ENCODE measurements at regions not wholly inside any gene's neighbourhood (a gene's known extent, or its start where the extent isn't known, plus 50 kb on each side); places are given as distances from the start of the nearest gene placed in this dataset.
"Not testable (repeated sequence)": the region's sequence is repeated elsewhere in the genome, so short reads cannot be mapped to it uniquely, and the experiment has no call there.

DNA sequence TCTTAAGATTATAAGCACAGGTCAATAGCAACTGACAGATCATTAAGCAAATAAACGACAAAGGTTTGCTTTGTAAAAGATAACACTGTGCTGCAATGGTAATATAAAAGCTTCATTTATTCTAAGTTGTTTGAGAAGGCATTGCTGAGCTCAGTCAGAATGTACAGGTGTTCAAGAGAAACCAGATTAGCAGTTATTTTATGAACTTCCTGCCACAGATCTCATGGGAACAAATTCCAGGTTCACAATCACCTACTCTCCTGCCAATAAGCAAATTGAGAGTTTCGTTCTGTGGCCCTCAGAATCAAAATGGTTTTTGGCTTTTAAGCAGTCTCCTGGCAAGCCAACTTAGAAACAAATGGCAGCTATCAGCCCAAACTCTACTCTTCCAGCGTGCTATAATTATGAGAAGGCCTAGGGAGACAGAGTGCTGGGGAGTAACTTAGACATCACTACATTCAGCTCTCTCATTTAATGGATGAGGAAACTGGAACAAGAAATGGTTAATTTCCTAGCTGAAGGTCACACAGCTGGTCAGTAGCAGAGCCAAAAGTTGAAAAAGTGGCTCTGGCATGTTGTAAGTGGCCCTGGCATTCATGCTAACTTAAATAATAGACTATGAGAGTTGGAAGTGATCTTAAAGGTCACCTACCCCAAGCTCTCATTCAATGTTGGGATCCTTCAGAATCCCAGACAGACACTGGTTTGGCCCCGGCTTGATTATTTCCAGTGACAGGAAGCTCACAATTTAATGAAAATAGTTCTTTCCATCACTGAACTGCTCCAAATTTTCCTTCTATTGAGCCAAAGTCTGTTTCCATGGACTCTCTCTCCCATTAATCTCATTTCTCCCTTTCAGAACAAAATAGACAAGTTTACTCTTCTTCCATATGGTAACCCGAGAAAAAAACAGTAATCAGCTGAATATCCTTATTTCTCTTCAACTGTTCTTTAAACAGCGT lies 82.6 kb upstream of the EDEM3 start:
- H3K27me3 Mint-ChIP-seq (ENCODE audit: low read depth) = no peaks in the 10 kb centered on the region
- no peaks in the 10 kb centered on the region for H3K36me3 Mint-ChIP-seq (ENCODE audit: low read depth)
- H3K9me3 Mint-ChIP-seq = no peaks in the 10 kb centered on the region
- H3K4me3 Mint-ChIP-seq = no peak overlapping the region
- no peaks in the 10 kb centered on the region for H3K4me1 Mint-ChIP-seq
- no peak for DNase-seq (ENCODE audit: low read depth, low spot score)
- no peak overlapping the region for H3K27ac Mint-ChIP-seq (ENCODE audit: unreplicated experiment)
- TF ChIP-seq, protein P1, sequence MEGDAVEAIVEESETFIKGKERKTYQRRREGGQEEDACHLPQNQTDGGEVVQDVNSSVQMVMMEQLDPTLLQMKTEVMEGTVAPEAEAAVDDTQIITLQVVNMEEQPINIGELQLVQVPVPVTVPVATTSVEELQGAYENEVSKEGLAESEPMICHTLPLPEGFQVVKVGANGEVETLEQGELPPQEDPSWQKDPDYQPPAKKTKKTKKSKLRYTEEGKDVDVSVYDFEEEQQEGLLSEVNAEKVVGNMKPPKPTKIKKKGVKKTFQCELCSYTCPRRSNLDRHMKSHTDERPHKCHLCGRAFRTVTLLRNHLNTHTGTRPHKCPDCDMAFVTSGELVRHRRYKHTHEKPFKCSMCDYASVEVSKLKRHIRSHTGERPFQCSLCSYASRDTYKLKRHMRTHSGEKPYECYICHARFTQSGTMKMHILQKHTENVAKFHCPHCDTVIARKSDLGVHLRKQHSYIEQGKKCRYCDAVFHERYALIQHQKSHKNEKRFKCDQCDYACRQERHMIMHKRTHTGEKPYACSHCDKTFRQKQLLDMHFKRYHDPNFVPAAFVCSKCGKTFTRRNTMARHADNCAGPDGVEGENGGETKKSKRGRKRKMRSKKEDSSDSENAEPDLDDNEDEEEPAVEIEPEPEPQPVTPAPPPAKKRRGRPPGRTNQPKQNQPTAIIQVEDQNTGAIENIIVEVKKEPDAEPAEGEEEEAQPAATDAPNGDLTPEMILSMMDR (conservative IDR thresholded peaks at IDR 0.05) = no peak

DNA sequence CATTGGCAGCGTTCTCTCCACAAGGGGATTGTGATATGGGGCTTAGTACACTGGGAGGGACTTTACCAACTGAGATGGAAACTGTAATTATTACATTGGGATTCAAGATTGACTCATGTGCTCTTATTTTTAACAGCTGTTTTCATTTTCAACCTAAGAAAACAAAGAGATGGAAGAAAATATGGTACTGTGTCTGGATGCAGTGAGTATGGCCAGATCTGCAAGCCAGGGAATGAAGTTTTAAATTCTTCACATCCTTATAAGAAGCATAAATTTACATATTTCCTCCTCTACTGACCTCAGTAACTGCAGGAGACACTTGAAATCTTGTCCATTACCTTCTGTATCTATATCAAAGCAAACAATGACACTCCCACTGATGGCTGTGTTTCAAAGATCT lies 81.5 kb upstream of the EDEM3 start:
- Mint-ChIP-seq H3K36me3 (ENCODE audit: low read depth) (no peaks in the 10 kb centered on the region), H3K4me1 (no peaks in the 10 kb centered on the region), H3K27ac (ENCODE audit: unreplicated experiment) (no peak overlapping the region), H3K27me3 (ENCODE audit: low read depth) (no peaks in the 10 kb centered on the region), H3K9me3 (no peaks in the 10 kb centered on the region), H3K4me3 (no peak overlapping the region)
- TF ChIP-seq, protein P1 (conservative IDR thresholded peaks at IDR 0.05) = no peak
- no peak for DNase-seq (ENCODE audit: low read depth, low spot score)

DNA sequence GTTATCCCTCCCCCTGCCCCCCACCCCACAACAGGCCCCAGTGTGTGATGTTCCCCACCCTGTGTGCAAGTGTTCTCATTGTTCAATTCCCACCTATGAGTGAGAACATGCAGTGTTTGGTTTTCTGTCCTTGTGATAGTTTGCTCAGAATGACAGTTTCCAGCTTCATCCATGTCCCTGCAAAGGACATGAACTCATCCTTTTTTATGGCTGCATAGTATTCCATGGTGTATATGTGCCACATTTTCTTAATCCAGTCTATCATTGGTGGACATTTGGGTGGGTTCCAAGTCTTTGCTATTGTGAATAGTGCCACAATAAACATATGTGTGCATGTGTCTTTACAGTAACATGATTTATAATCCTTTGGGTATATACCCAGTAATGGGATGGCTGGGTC lies 79.3 kb upstream of the EDEM3 start:
- DNase-seq (ENCODE audit: low read depth, low spot score); H3K9me3 Mint-ChIP-seq; H3K27me3 Mint-ChIP-seq (ENCODE audit: low read depth); H3K27ac Mint-ChIP-seq (ENCODE audit: unreplicated experiment); H3K4me3 Mint-ChIP-seq; H3K4me1 Mint-ChIP-seq; H3K36me3 Mint-ChIP-seq (ENCODE audit: low read depth): not testable (repeated sequence)

DNA sequence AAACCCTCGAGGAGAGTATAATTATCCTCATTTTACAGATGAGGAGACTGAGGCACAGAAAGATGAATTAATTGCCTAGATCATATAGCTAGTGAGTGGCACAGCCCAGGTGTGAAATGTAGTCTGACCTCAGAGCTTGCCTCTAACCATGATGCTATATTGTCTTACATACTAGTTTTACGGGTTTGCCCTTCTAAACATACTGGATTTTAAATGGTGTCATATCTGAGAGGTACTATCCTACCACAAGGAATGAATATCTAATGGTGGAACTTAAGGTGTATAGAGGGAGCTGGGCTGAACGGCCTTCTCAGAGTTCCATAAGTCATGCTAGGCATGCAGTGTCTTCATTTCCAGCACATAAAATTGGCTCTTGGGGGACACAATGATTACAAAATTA lies 77.9 kb upstream of the EDEM3 start:
- TF ChIP-seq, protein P1 (conservative IDR thresholded peaks at IDR 0.05) = no peak
- Mint-ChIP-seq H3K9me3 (no peaks in the 10 kb centered on the region), H3K36me3 (ENCODE audit: low read depth) (no peaks in the 10 kb centered on the region), H3K27me3 (ENCODE audit: low read depth) (no peaks in the 10 kb centered on the region), H3K27ac (ENCODE audit: unreplicated experiment) (no peak overlapping the region), H3K4me3 (no peak overlapping the region), H3K4me1 (no peaks in the 10 kb centered on the region)
- DNase-seq (ENCODE audit: low read depth, low spot score) = no peak

DNA sequence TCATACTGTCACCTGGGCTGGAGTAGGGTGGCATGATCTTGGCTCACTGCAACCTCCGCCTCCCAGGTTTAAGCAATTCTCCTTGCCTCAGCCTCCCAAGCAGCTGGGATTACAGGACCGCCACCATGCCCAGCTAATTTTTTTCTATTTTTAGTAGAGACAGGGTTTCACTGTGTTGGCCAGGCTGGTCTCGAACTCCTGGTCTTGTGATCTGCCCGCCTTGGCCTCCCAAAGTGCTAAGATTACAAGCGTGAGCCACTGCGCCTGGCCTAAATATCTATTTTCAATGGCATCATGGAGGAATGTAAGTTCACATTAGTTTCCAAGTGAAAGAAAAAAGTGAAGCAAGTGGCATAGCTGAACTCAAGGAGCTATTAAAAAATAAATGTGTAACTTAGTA lies 74.8 kb upstream of the EDEM3 start:
- not testable (repeated sequence) for H3K9me3 Mint-ChIP-seq; H3K27me3 Mint-ChIP-seq (ENCODE audit: low read depth); H3K4me3 Mint-ChIP-seq

DNA sequence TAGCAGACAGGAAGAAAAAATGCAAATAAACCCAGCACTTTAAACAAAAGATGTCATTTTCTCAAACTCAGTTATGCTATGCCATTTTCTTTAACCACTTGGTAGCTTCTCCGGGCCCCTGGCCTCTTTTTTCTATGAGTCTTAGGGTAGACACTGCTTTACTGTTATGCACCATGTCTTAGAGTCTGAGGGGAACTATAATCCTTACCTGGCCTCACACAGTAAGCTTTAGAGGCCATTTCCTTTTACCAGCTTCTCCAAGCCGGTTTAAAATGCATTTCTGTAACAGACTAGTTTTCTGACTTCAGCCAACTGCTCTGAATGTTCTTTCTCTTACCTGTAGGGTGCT lies 73.7 kb upstream of the EDEM3 start:
- Mint-ChIP-seq H3K36me3 (ENCODE audit: low read depth) (no peaks in the 10 kb centered on the region), H3K27me3 (ENCODE audit: low read depth) (no peaks in the 10 kb centered on the region), H3K27ac (ENCODE audit: unreplicated experiment) (no peak overlapping the region), H3K9me3 (no peaks in the 10 kb centered on the region), H3K4me3 (no peak overlapping the region), H3K4me1 (no peaks in the 10 kb centered on the region)
- no peak for DNase-seq (ENCODE audit: low read depth, low spot score)
- TF ChIP-seq, protein P1 (conservative IDR thresholded peaks at IDR 0.05) = no peak

More for the DNA sequence above, 74.8 kb upstream of the EDEM3 start:
- not testable (repeated sequence) for H3K36me3 Mint-ChIP-seq (ENCODE audit: low read depth); DNase-seq (ENCODE audit: low read depth, low spot score); H3K4me1 Mint-ChIP-seq; H3K27ac Mint-ChIP-seq (ENCODE audit: unreplicated experiment)
